Nucleus accumbens (tissue), 56 donors: ENCODE measurements at regions not wholly inside any gene's neighbourhood (a gene's known extent, or its start where the extent isn't known, plus 50 kb on each side); places are given as distances from the start of the nearest gene placed in this dataset.

ENCODE experiments used
- DNase-seq, 56 donors: peaks; one replicate each; lab custom pipeline; 2025; lab: John Stamatoyannopoulos, UW

DNA sequence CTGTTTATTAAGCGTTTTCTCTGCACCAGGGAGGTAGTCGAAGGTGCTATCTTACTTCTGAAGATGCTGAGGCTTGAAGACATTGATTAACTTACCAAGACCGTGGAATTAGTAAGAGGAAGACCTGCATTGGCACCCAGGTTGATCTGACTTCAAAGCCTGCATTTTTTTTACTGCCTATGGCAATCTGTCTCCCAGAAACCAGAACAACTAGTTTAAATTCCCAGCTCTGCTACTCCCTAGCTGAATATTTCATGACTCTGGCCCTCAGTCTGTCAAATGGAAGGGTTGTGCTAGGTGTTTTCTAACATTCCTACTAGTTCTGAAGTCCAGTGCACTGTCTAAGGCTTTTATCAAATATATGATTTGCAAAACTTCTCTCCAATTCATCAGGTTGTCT is 52.0 kb upstream of the GRAMD1B start:
- DNase-seq = no peak

DNA sequence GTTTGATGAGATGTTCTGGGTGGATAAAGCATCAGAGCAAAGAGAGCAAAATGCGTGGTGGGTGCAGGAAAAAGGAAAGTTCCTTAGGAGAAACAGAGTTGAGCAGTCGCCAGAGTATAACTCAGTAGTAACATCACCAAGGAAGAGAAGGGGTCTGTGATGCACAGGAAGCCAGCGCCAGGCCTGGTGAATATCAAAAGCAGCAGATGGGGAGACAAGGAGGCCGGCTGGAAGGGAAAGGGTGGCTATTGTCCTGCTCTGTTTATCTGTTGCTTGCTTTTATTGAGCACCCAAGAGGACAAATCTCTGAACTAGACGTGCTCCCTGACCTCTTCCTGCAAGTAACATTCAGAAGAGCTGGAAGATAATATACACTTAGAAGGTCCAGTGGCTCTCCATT is 52.7 kb upstream of the GRAMD1B start:
- DNase-seq = no peak

DNA sequence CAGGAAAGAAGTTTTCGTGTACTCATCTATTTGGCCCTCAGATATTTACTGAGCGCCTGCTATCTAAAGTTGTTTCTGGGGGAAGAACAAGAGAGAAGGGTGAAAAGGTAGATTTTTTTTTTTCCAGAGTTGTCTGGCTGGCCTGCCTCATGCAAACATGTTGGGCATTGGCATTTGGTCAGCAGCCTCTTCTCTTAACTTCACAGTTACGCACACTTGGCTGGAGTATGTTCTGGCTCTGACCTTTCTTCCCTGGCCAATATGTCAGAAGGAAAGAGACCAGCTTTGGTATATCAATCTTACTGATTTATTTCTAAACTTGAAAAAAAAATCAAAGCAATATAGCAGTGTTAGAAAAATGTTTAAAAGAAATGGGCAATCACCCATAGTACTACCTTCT is 54.2 kb upstream of the GRAMD1B start:
- DNase-seq = no peak

DNA sequence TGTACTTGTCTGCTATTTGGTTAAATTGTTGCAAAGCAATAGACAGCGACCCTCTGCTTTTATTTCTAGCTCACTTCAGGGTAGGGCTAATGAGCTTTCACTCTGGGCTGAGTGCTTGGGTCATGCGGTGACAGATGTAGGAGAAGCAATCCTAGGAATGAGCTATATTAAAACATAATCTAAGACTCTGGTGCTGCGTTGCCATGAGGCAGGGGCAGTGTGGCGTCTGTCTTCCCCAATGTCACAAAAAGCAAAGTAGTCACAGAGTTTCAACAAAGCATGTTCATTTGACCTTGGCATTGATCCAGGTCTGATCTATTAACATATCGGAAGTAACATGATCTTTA is 55.5 kb upstream of the GRAMD1B start:
- DNase-seq = no peak

DNA sequence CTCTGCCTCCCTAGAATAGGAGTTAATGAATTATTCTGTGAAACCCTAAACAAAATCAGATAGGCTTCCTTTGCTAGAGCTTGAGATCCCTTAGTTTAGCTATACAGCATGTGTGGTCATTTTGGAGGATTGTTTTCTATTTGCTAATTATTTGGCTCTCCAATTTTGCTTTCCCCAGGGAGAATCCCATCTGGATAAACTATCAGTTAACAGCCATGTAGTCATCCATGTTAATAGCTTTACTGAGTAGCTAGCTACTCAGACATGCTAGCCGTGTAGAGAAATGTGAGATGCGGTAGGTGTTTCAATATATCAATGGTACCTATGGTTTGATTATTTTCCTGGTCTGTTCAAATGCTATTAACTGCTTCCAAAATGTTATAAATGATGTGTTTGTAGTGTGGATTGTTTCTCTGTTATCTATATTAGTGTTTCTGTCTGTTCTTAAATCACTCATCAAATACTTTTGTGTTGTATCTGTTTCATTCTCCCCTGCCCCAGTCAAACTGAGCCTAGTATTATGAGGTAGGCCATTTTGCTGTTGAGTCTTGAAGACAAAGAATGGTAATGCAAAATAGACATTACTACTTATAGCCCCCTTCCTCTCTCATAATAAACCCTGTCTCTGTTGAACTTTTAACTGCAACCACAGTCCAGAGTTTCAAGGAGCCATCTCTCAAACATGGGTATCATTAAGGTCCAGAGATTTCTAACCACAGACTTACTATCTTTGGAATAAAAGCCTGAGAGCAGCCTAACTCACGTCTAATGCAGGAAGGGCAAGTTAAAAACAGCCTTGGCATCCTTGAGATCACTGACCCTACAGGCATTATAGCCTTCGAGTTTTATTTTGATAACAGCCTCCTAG is 56.1 kb upstream of the GRAMD1B start:
- DNase-seq = no peak

DNA sequence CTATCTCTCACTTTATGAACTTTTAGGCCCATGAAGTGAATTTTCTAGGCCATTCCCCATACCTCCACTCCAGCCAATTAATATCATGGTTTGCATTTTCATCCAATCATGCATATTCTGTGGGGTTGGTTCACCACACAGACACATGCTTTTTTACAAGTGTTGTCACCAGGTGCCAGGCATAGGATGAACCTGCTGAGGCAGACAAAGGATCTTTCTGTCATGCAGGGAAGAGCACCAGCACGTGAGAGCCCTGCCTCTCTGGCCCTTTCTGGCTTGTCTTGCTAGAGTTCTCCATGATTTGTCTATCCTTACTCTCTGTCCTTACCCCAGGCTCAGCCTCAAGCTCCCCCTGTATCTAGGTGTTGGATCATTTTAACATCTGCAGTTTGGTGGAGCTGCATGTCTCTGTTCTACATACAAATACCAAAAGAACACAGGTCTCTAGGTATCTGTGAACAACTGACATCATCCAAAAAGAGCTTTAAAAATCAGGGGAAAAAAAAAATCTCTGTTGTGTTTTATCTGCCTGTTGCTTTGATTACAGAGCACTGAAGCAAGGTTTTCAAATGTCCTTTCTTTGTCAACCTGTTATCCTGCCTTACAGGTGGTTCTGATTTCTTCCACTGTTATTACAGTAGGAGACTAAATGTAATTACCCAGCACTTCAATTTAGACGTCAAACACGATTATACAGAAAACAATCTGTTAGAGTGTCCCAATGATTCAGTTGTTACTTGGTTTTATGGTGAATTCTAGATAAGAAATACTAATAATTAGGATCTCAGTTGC is 58.4 kb upstream of the GRAMD1B start:
- DNase-seq = no peak

DNA sequence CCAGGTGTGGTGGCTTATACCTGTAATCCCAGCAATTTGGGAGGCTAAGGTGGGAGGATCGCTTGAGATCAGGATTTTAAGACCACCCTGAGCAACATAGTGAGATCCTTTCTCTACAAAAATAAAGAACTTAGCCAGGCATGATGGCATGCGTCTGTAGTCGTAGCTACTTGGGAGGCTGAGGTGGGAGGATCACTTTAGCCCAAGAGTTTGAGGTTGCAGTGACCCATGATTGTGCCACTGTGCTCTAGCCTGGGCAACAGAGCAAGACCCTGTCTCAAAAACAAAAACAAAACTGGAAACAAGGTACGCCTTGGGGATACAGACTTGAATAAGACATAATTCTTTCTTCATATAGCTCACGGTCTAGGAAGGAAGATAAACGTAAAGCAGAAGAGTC is 63.1 kb upstream of the GRAMD1B start:
- DNase-seq = no peak

DNA sequence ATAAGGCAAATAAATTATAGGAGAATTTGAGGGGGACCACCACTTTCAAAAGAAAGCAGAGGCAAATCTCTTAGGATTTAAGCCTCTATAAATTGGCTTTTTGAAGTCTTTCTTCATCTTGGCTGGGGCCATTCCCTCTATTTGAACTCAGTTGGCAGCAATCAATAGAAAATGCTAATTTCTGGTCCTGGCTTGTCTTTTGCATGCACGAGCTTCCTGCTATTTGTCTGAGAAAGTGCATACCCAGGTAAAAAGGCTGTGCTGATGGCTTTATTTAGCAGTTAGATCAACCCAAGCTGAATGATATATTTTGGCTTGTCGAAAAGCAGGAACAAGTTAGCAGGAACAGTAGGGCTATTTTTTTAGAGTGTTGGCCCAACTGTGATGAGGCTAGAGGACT is 64.1 kb upstream of the GRAMD1B start:
- no peak for DNase-seq

DNA sequence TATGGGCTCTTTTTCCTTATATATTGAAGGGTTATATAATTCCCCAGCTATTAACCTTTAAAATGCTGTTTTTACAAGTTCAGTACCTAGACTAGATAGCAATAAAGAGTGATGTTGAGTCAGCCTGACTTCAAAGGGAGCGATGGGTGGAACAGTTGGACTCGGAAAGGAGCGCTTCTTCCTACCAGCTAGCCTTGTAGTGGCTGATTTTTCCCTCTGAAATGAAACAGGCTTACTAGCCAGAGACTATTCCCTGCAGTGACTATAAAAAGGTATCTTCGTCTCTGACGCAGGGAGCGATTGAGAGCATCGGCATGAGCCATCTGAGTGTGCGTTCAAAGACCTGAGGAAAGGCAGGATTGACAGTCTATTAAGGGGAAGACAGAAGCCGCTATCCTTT is 66.0 kb upstream of the GRAMD1B start:
- no peak for DNase-seq

DNA sequence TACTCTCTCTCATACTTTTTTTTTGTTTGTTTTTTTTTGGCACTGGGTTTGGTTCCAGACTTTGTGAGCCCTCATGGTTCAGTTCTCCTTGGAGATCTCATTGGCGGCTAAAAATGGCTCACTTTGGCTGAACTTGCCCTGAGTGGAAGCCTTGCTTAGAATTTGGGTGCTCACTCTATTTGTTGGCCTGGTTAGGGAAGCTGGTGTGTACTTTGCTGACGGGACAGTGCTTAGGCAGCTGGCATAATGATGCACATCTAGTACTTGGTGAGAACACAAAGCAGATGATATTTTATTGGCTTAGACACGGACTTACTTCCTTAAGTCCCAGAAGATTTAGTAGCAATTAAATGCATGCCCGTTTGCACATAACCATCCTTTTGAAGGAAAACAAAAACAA is 66.5 kb upstream of the GRAMD1B start:
- no peak for DNase-seq

DNA sequence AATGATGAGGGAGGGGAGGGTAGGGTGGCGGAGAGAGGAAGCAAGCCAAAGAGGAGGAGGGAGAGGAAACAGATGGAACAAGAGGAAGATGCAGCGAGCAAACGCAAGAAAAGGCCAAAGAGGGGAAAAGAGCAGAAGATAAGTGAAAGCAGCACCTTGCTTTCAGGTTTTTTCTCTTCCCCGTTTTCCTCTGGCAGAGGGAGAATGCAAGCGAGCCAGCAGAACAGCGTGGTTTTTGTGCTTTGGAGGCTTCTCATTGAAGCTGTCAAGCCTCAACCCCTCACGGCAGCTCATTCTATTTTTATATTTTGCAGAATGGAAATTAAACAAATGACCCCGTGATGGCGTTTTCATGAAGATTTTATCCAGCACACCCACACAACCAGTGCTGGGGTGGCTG is 67.1 kb upstream of the GRAMD1B start:
- DNase-seq = peak in 5 of 56 donors; percentile 3 to 32 (median 18)

DNA sequence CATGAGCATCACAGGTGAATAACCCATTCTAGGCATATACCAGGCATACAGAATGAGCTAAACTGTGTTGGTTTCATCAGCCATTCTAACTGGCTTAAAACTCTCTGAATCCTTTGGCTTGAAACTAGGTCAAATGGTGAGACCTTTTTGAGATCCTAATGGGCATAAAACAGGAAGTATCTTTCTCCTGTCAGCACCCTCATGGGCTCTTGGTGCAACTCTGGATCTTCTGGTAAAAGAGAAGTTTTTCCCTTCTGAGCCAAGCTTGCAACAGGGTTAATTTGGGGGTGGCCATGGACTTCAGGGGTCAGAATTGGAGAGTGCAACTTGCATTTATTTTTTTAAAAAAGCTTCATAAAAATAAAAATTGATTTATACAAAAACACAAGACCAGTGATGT is 67.9 kb upstream of the GRAMD1B start:
- no peak for DNase-seq

DNA sequence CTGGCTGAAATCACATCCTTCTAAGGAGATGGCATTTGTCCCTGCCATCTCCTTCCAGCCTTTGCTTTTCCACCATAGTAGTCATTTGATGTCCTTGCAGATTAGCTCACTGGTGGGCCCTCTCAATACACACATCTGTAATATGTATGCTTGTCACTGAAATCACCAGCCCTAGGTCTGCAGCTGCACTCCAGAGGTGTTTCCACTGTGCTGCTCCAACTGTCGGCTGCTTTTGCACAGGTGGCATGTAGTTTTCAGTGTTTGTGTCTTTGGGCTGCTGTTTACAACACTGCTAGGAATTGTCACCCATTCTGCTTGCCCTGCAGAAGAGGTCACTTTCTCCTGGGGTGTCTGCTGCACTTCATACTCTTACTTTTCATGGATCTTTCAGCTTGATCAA is 69.0 kb upstream of the GRAMD1B start:
- no peak for DNase-seq

DNA sequence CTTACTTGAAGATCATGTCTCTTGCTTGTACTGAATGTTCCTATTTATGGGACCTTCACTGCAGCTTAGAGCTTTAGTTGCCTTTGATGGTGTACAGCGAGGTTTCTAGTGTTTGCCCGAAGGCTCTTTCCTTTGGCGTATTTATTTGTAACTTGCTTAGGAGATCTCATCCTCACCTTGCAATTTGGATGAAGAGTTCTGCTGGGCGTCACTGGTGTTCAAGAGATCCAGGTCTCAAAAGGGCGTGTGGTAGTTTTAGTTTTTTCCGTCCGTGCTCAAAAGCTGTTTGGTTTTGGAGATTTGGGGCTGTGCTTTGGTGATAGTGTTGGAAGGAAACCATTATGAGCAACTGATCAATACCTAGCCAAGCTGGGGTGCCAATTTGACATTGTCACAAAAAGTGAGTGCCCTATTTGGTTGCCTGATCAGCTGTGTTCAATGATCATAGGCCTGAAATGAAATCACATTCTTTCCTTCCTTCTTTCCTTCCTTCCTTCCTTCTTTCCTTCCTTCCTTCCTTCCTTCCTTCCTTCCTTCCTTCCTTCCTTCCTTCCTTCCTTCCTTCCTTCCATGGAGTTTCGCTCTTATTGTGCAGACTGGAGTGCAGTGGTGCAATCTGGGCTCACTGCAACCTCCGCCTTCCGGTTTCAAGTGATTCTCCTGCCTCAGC is 69.7 kb upstream of the GRAMD1B start:
- DNase-seq = no peak

DNA sequence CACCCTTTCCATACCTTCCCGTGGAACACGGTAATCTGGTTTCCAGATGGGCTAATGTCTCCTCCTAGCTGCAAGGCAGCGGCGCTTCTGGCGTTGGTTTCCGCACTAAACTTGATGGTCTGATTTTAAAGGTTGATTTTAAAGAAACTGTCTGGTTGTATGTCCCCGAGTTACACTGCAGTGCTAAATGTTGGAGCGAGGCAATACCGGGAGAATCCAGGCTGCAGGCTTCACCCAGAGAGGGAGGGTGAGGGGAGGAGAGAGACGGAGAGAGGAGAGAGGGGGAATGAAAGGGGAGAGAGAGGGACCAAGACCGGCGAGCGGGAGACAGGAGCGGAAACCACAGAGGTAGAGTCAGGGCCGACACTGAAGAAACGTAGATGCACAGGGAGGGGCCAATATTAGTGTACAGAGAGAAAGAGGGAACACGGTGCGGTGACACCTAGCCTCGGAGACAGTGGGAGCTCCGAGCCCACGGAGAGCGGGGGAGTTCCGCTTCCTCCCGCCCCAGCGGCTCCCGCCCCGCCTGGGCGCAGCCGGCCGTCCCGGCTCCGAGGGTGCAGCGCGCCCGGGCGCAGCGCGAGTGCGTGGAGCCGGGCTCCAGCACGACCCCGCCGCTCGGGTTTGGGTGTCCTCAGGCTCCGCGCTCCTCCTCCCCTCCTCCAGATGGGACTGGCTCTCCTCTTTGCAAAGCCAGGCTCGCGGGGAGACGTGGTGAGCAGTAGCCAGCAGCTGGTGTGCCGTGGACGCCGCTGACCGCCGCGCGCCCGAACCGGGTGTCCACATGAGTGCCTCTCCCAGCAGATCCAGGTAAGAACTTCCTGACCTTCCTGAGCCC is 71.9 kb upstream of the GRAMD1B start:
- peak in 20 of 56 donors; percentile 4 to 63 (median 37) for DNase-seq

DNA sequence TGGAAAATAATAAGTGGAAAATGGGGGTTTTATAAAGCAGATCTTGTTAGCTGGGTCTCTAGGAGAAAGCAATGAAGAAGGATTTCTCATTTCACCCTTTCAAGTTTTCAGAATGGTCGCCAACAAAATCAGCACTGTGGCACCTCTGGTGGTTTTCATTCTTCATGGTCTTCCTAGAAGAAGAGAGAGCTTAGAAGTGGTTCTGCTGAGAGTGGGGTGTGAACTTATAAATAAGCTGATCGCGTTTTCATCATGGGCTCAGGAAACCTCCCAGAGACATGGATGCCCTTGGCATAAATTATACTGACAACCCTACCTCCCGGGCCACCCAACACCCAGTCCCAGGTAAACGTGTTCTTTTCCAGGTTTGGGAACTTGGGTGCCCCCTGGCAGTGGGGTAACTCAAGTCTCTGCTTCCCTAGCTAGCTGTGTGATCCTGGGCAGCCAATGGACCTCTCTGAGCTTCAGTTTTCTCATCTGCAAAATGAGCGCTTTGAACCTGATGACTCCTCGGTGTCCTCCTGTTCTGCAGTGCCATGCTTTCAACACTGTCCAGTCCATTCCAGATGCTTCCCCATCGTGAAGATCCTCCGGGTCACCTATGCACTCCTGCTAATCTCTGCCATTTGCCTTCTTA is 72.6 kb upstream of the GRAMD1B start:
- DNase-seq = peak in 1 of 56 donors; percentile 48

DNA sequence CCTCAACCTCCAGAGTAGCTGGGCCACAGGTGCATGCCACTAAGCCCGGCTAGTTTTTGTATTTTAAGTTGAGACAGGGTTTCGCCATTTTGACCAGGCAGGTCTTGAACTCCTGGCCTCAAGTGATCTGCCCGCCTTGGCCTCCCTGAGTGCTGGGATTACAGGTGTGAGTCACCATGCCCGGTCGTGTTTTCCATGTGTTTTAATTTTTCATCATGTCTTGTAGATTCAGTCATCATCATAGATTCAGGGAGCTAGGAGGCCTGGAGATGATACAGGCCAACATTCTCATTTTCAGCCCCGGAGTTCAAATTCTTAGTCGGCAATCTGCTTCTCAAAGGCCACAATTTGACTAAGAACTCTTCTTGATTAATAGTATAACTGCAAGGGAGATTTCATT is 73.5 kb upstream of the GRAMD1B start:
- DNase-seq = no peak

DNA sequence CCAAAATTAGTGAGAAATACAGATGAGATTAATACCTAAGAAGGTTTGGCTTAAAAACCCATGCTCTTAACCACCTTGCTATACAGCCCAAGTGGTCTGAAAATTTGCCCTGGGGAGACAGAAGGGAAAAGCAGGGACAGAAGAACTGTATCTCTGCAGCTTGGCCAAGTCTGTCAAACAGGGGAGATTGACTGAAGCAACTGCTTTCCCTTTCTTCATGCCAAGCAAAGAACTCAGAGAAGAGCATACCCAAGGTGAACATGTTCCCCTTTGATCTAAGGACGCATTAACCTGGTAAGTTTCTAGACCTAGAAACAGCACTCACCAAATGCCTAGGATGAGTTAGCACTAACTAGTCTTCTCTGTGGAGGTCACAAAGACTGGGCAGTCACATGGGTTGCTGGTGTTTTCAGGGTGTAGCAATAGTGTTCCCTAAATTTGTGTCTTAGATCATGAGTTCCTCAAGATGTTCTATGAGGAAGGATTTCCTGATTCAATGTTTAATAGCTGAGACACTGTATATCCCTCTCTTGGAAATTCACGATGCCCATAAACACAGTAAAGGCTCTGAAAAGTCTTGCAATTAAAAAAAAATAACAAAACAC is 75.6 kb upstream of the GRAMD1B start:
- DNase-seq = no peak

DNA sequence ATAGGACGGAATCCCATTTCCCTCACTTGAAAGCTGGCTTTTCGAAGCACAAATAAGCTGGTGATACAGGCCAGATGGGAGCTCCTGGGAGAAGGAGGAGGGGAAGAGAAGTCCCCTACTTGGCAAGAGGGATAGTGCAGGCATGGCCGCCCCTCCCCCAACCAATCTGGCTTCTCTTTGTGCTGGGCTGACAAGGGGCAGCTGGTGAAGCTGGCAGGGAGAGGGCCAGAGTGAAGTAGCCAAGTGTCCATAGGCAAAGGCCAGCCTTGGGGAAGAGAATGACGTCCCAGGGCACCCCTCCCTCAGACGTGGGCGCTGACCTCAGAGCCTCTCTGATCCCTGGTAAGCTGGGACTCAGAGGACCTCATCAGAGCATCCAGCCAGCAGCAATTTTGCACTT is 78.7 kb upstream of the GRAMD1B start:
- peak in 50 of 56 donors; percentile 19 to 89 (median 66) for DNase-seq

DNA sequence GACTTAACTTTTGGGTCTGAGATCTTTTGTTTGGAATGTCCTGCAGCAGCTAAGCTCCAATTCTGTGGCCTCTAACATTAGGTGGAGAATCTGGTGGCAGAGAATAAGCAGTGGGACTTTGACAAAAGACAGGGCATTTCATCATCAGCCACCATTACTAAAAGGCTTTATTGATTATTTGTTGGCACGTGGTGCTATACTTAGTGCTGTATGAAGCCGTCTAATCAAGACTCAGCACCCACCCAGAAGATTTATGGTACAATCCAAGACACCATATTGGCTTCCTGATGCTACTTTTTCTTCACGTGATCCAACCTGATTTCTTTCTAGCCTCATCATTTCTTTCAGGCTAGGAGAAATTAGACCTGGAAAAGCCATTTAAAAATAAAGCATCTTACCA is 80.7 kb upstream of the GRAMD1B start:
- DNase-seq = no peak
